MM.1S (cell line): ENCODE measurements at regions not wholly inside any gene's neighbourhood (a gene's known extent, or its start where the extent isn't known, plus 50 kb on each side); places are given as distances from the start of the nearest gene placed in this dataset.
"Not testable (repeated sequence)": the region's sequence is repeated elsewhere in the genome, so short reads cannot be mapped to it uniquely, and the experiment has no call there.

Experiments used
- DNase-seq: peaks from one replicate; pipeline ENCODE4 v3.0.0-alpha.2; 2015
- H2AFZ ChIP-seq: fragments of 300-600 bp; sonication (generic); 2 replicates; pipeline ENCODE4 v1.6.0; 2016; ENCODE audit warnings: antibody characterized with exemption, low read length
- H3F3A ChIP-seq: fragments of 300-600 bp; sonication (generic); 2 replicates; pipeline ENCODE4 v1.6.1; 2016; ENCODE audit warnings: mild to moderate bottlenecking, antibody characterized with exemption, low read length, moderate library complexity, mixed read lengths; ENCODE audit not compliant: insufficient read depth
- H3K27ac ChIP-seq: fragments of 300-600 bp; sonication (generic); 2 replicates; pipeline ENCODE4 v1.5.1; 2016; ENCODE audit warnings: mild to moderate bottlenecking, low read length
- H3K27me3 ChIP-seq: fragments of 300-600 bp; sonication (generic); replicated peaks from 2 replicates; pipeline ENCODE4 v1.6.0; 2016; ENCODE audit warnings: low read length; ENCODE audit not compliant: insufficient read depth
- H3K36me3 ChIP-seq: fragments of 300-600 bp; sonication (generic); replicated peaks from 2 replicates; pipeline ENCODE4 v1.6.1; 2016; ENCODE audit warnings: mild to moderate bottlenecking, low read length, mixed read lengths; ENCODE audit not compliant: insufficient read depth
- H3K4me1 ChIP-seq: fragments of 300-600 bp; sonication (generic); 2 replicates; pipeline ENCODE4 v1.6.1; 2016; ENCODE audit warnings: low read length, mixed read lengths
- H3K4me2 ChIP-seq: fragments of 300-600 bp; sonication (generic); 2 replicates; pipeline ENCODE4 v1.6.0; 2016; ENCODE audit warnings: low read depth, low read length
- H3K4me3 ChIP-seq: fragments of 300-600 bp; sonication (generic); 2 replicates; pipeline ENCODE4 v1.5.1; 2016; ENCODE audit warnings: low read length, mixed read lengths
- H3K79me2 ChIP-seq: fragments of 300-600 bp; sonication (generic); 2 replicates; pipeline ENCODE4 v1.6.1; 2016; ENCODE audit warnings: mixed run types, low read length, mixed read lengths
- H3K9ac ChIP-seq: fragments of 300-600 bp; sonication (generic); 2 replicates; pipeline ENCODE4 v1.6.1; 2016; ENCODE audit warnings: low read length, mixed read lengths
- H3K9me2 ChIP-seq: fragments of 300-600 bp; sonication (generic); replicated peaks from 2 replicates; pipeline ENCODE4 v1.6.1; 2016; ENCODE audit warnings: mild to moderate bottlenecking, low read length, mixed read lengths; ENCODE audit not compliant: insufficient read depth
- H3K9me3 ChIP-seq: fragments of 300-600 bp; sonication (generic); replicated peaks from 2 replicates; pipeline ENCODE4 v1.6.1; 2016; ENCODE audit warnings: mild to moderate bottlenecking, low read length, mixed read lengths; ENCODE audit not compliant: insufficient read depth
- H4K20me1 ChIP-seq: fragments of 300-600 bp; sonication (generic); 2 replicates; pipeline ENCODE4 v1.6.1; 2016; ENCODE audit warnings: mild to moderate bottlenecking, low read length, moderate library complexity, mixed read lengths; ENCODE audit not compliant: insufficient read depth
- EZH2 ChIP-seq: fragments of 300-600 bp; sonication (generic); optimal IDR thresholded peaks from 2 replicates; pipeline ENCODE3; 2017; ENCODE audit warnings: low read depth, mild to moderate bottlenecking, antibody characterized with exemption, low read length, mixed read lengths
- EZH2phosphoT487 ChIP-seq: fragments of 300-600 bp; sonication (generic); IDR thresholded peaks from 2 replicates; pipeline ENCODE4 v1.6.1; 2018; ENCODE audit warnings: antibody characterized with exemption, low read length
- TF ChIP-seq, protein P1 (sequence below): fragments of 300-600 bp; sonication (generic); IDR thresholded peaks from 2 replicates; pipeline ENCODE4 v1.5.1; 2016; ENCODE audit warnings: antibody characterized with exemption, low read length, mixed read lengths

DNA sequence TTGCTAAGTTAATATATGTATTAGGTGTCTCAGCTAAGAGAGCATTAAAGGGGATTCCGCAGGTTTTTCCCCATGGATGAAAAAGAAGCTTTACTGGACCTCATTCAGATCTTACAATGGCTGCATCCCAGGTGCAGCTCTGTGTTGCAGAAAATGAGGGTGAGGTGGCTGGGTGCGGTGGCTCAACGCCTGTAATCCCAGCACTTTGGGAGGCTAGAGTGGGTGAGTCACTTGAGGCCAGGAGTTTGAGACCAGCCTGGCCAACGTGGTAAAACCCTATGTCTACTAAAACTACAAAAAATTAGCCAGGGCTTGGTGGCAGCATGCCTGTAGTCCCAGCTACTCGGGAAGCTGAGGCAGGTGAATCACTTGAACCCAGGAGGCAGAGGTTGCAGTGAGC lies 58.5 kb upstream of the MORC3 start:
- no peaks in the 10 kb centered on the region for H3K27me3 ChIP-seq
- no peaks in the 10 kb centered on the region for H4K20me1 ChIP-seq
- H3K36me3 ChIP-seq, result no peaks in the 10 kb centered on the region
- H3K27ac ChIP-seq, result no peak overlapping the region
- TF ChIP-seq EZH2 (no peak), EZH2phosphoT487 (no peak)
- TF ChIP-seq, protein P1, sequence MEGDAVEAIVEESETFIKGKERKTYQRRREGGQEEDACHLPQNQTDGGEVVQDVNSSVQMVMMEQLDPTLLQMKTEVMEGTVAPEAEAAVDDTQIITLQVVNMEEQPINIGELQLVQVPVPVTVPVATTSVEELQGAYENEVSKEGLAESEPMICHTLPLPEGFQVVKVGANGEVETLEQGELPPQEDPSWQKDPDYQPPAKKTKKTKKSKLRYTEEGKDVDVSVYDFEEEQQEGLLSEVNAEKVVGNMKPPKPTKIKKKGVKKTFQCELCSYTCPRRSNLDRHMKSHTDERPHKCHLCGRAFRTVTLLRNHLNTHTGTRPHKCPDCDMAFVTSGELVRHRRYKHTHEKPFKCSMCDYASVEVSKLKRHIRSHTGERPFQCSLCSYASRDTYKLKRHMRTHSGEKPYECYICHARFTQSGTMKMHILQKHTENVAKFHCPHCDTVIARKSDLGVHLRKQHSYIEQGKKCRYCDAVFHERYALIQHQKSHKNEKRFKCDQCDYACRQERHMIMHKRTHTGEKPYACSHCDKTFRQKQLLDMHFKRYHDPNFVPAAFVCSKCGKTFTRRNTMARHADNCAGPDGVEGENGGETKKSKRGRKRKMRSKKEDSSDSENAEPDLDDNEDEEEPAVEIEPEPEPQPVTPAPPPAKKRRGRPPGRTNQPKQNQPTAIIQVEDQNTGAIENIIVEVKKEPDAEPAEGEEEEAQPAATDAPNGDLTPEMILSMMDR, result no peak
- no peak overlapping the region for H3K9ac ChIP-seq
- no peak overlapping the region for H3K4me2 ChIP-seq
- H3K4me1 ChIP-seq, result no peaks in the 10 kb centered on the region
- no peaks in the 10 kb centered on the region for H3F3A ChIP-seq
- H2AFZ ChIP-seq, result no peak overlapping the region
- no peaks in the 10 kb centered on the region for H3K79me2 ChIP-seq
- no peak for DNase-seq
- H3K9me3 ChIP-seq, result no peaks in the 10 kb centered on the region
- H3K4me3 ChIP-seq, result no peak overlapping the region
- no peaks in the 10 kb centered on the region for H3K9me2 ChIP-seq

DNA sequence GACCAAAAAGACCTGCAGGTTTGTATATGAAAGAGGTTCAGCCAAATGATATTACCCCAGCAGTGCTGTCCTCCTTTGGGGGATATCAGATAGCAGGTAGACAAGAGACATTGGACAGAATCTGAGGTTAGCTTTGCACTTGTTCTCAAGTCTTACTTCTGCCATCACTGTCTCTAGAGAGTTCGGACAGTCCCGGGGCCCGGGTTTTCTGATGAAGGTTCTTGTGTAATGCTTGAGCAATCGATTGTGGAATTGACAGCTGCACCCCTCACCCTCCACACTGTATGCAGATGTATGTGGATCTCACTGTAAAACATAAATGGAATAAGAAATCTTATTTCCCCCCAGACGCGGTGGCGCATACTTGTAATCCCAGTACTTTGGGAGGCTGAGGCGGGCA lies 56.2 kb upstream of the MORC3 start:
- no peak overlapping the region for H2AFZ ChIP-seq
- no peaks in the 10 kb centered on the region for H4K20me1 ChIP-seq
- no peaks in the 10 kb centered on the region for H3K9me2 ChIP-seq
- no peaks in the 10 kb centered on the region for H3K4me1 ChIP-seq
- no peak overlapping the region for H3K4me3 ChIP-seq
- H3K4me2 ChIP-seq, result no peak overlapping the region
- no peak for DNase-seq
- no peaks in the 10 kb centered on the region for H3K27me3 ChIP-seq
- TF ChIP-seq EZH2 (no peak), EZH2phosphoT487 (no peak)
- TF ChIP-seq, protein P1, result no peak
- H3K36me3 ChIP-seq, result no peaks in the 10 kb centered on the region
- H3F3A ChIP-seq, result no peaks in the 10 kb centered on the region
- no peaks in the 10 kb centered on the region for H3K79me2 ChIP-seq
- H3K27ac ChIP-seq, result no peak overlapping the region
- H3K9ac ChIP-seq, result no peak overlapping the region
- H3K9me3 ChIP-seq, result no peaks in the 10 kb centered on the region

GRCh38 chr21:36265431-36265830 lies 54.6 kb upstream of the MORC3 start:
- H3K79me2 ChIP-seq, result no peaks in the 10 kb centered on the region
- H3K9me3 ChIP-seq, result no peaks in the 10 kb centered on the region
- no peaks in the 10 kb centered on the region for H3K4me1 ChIP-seq
- H3K4me2 ChIP-seq, result no peak overlapping the region
- TF ChIP-seq, protein P1, result no peak
- no peak for TF ChIP-seq EZH2
- no peak for TF ChIP-seq EZH2phosphoT487
- H3K27ac ChIP-seq, result no peak overlapping the region
- H2AFZ ChIP-seq, result no peak overlapping the region
- no peak for DNase-seq
- H3K36me3 ChIP-seq, result no peaks in the 10 kb centered on the region
- no peak overlapping the region for H3K9ac ChIP-seq
- no peak overlapping the region for H3K4me3 ChIP-seq
- H3F3A ChIP-seq, result no peaks in the 10 kb centered on the region
- H4K20me1 ChIP-seq, result no peaks in the 10 kb centered on the region
- no peaks in the 10 kb centered on the region for H3K9me2 ChIP-seq
- no peaks in the 10 kb centered on the region for H3K27me3 ChIP-seq

DNA sequence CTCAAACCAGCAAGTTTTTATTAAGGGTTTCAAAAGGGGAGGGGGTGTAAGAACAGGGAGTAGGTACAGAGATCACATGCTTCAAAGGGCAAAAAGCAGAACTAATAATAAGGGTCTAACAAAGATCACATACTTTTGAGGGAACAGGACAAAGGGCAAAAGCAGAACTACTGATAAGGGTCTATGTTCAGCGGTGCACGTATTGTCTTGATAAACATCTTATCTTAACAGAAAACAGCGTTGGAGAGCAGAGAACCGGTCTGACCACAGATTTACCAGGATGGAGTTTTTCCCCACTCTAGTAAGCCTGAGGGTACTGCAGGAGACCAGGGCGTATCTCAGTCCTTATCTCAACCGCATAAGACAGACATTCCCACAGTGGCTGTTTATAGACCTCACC lies 52.2 kb upstream of the MORC3 start:
- not testable (repeated sequence) for H3K9me2 ChIP-seq, H3K36me3 ChIP-seq, H2AFZ ChIP-seq, H3K4me1 ChIP-seq, H3K79me2 ChIP-seq, H3K9ac ChIP-seq, H3K4me2 ChIP-seq, DNase-seq, H3K27ac ChIP-seq, H3K9me3 ChIP-seq, H4K20me1 ChIP-seq, H3K4me3 ChIP-seq, H3F3A ChIP-seq, H3K27me3 ChIP-seq

- H2AFZ ChIP-seq, H3K79me2 ChIP-seq, H3K36me3 ChIP-seq, H3K27me3 ChIP-seq, H3K4me2 ChIP-seq, H3K9me2 ChIP-seq, H3F3A ChIP-seq, H3K4me1 ChIP-seq, H4K20me1 ChIP-seq, H3K9me3 ChIP-seq, H3K4me3 ChIP-seq, H3K9ac ChIP-seq, H3K27ac ChIP-seq, DNase-seq: not testable (repeated sequence)
Measured at GRCh38 chr21:36268264-36268663, 51.7 kb upstream of the MORC3 start.
